ENCODE measurements at regions not wholly inside any gene's neighbourhood (a gene's known extent, or its start where the extent isn't known, plus 50 kb on each side); places are given as distances from the start of the nearest gene placed in this dataset.

- TF ChIP-seq REST (IDR thresholded peaks at IDR 0.05) (no peak), EP300 (IDR thresholded peaks at IDR 0.05) (no peak), CTCF (IDR thresholded peaks at IDR 0.05) (no peak), RAD21 (conservative IDR thresholded peaks at IDR 0.05 in 1 of 2, IDR thresholded peaks at IDR 0.05 in 1 of 2) (no peak), HDAC2 (IDR thresholded peaks at IDR 0.05) (no peak), JUN (IDR thresholded peaks at IDR 0.05) (no peak), MAFK (IDR thresholded peaks at IDR 0.05; ENCODE audit: partially characterized antibody) (no peak)
Observed at GRCh38 chr7:85866540-85866939, 679.7 kb upstream of the SEMA3D start.

All from A549 (cell line).